ENCODE measurements at regions not wholly inside any gene's neighbourhood (a gene's known extent, or its start where the extent isn't known, plus 50 kb on each side); places are given as distances from the start of the nearest gene placed in this dataset.

GRCh38 chr16:61057635-61058034, 978.6 kb downstream of the CDH8 start:
- ATAC-seq (replicated peaks) = no peak
- Mint-ChIP-seq H3K4me3 (no peak overlapping the region), H3K27me3 (no peaks in the 10 kb centered on the region), H3K4me1 (ENCODE audit: low read depth in 2 of 2) (no peaks in the 10 kb centered on the region), H3K36me3 (ENCODE audit: insufficient read depth) (no peaks in the 10 kb centered on the region), H3K27ac (no peak overlapping the region), H3K9me3 (peaks cover 7 to 12% of the 10 kb centered on the region in 2 donors)
- DNase-seq = no peak

GRCh38 chr16:61050547-61050946, 985.7 kb downstream of the CDH8 start:
- no peak for ATAC-seq (replicated peaks)
- no peak overlapping the region for H3K4me3 Mint-ChIP-seq
- no peak for DNase-seq
- no peak overlapping the region for H3K27ac Mint-ChIP-seq
- H3K27me3 Mint-ChIP-seq = no peaks in the 10 kb centered on the region
- H3K9me3 Mint-ChIP-seq = peaks cover 8 to 25% of the 10 kb centered on the region in 2 donors
- H3K4me1 Mint-ChIP-seq (ENCODE audit: low read depth in 2 of 2) = no peaks in the 10 kb centered on the region
- H3K36me3 Mint-ChIP-seq (ENCODE audit: insufficient read depth) = no peaks in the 10 kb centered on the region

DNA sequence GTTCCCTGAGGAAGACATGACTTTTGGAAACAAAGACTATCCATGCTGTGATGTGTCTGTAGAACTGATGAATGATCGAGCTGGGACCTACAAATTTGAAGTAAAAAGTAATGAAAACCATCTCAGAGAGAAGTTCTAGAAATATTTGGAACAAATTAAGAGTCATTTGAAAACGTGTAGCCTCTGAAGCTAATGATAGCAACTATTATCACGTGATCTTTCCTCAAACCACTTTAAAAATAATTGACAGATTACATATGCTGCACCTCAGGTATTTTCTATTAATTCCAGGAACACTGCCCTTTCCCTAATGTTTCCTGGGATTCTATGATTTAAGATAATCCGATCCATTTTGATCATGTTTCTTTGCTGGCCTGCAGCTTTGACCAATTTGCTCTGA, 990.3 kb downstream of the CDH8 start:
- peaks cover 13 to 20% of the 10 kb centered on the region in 2 donors for H3K9me3 Mint-ChIP-seq
- ATAC-seq (replicated peaks) (no peak), DNase-seq (no peak)
- H3K27ac Mint-ChIP-seq = no peak overlapping the region
- H3K27me3 Mint-ChIP-seq = no peaks in the 10 kb centered on the region
- no peaks in the 10 kb centered on the region for H3K4me1 Mint-ChIP-seq (ENCODE audit: low read depth in 2 of 2)
- H3K4me3 Mint-ChIP-seq = no peak overlapping the region
- H3K36me3 Mint-ChIP-seq (ENCODE audit: insufficient read depth) = no peaks in the 10 kb centered on the region

- Mint-ChIP-seq H3K4me1 (ENCODE audit: low read depth in 2 of 2) (no peaks in the 10 kb centered on the region), H3K36me3 (ENCODE audit: insufficient read depth) (no peaks in the 10 kb centered on the region), H3K27me3 (no peaks in the 10 kb centered on the region), H3K4me3 (no peak overlapping the region), H3K27ac (no peak overlapping the region), H3K9me3 (peaks cover 2 to 11% of the 10 kb centered on the region in 2 donors)
- ATAC-seq (replicated peaks) (no peak), DNase-seq (no peak)
Observed at GRCh38 chr16:61042737-61043136, 993.5 kb downstream of the CDH8 start.

DNA sequence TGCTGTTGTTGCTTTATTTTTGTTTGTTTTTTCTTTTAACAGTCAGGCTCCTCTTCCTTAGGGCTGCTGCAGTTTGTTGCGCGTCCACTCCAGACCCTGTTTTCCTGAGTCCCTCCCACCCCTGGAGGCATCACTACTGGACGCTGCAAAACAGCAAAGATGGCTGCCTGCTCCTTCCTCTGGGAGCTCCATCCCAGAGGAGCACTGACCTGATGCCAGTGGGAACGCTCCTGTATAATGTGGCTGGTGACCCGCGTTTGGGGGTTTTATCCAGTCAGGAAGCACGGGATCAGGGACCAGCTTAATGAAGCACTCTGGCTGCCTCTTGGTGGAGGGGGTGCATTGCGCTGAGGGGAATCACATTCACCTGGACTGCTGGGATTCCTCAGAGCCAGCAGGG, 1005.6 kb downstream of the CDH8 start:
- H3K4me3 Mint-ChIP-seq = no peak overlapping the region
- ATAC-seq (replicated peaks) = no peak
- no peak overlapping the region for H3K27ac Mint-ChIP-seq
- H3K27me3 Mint-ChIP-seq = no peaks in the 10 kb centered on the region
- no peak for DNase-seq
- no peaks in the 10 kb centered on the region for H3K36me3 Mint-ChIP-seq (ENCODE audit: insufficient read depth)
- H3K9me3 Mint-ChIP-seq = peaks cover 5 to 17% of the 10 kb centered on the region in 2 donors
- H3K4me1 Mint-ChIP-seq (ENCODE audit: low read depth in 2 of 2) = no peaks in the 10 kb centered on the region

- no peak overlapping the region for H3K27ac Mint-ChIP-seq
- DNase-seq (no peak), ATAC-seq (replicated peaks) (no peak)
- H3K4me3 Mint-ChIP-seq = no peak overlapping the region
- peaks cover 11 to 26% of the 10 kb centered on the region in 2 donors for H3K9me3 Mint-ChIP-seq
- peaks cover 4% of the 10 kb centered on the region for H3K36me3 Mint-ChIP-seq (ENCODE audit: insufficient read depth)
- H3K4me1 Mint-ChIP-seq (ENCODE audit: low read depth in 2 of 2) = no peaks in the 10 kb centered on the region
- H3K27me3 Mint-ChIP-seq = no peaks in the 10 kb centered on the region
Observed at GRCh38 chr16:61024180-61024900, 1011.9 kb downstream of the CDH8 start.

- no peaks in the 10 kb centered on the region for H3K27me3 Mint-ChIP-seq
- no peak overlapping the region for H3K27ac Mint-ChIP-seq
- ATAC-seq (replicated peaks) (no peak), DNase-seq (no peak)
- no peak overlapping the region for H3K4me3 Mint-ChIP-seq
- H3K4me1 Mint-ChIP-seq (ENCODE audit: low read depth in 2 of 2) = no peaks in the 10 kb centered on the region
- no peaks in the 10 kb centered on the region for H3K36me3 Mint-ChIP-seq (ENCODE audit: insufficient read depth)
- H3K9me3 Mint-ChIP-seq = peaks cover 12 to 24% of the 10 kb centered on the region in 2 donors
Observed at GRCh38 chr16:61014869-61015268, 1021.4 kb downstream of the CDH8 start.

DNA sequence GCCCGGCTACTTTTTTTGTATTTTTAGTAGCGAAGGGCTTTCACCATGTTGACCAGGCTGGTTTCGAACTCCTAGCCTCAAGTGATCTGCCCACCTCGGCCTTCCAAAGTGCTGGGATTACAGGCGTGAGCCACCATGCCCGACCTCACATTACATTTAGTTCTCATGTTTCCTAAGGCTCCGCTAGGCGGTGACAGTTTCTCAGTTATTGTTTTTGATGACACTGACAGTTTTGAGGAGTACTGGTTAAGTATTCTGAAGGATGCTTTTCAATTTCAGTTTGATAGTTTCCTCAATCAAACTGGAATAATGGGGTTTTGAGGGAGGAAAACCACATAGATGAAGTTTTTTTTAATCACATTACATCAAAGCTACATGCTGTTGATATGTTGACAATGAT, 1028.5 kb downstream of the CDH8 start:
- no peak overlapping the region for H3K4me3 Mint-ChIP-seq
- H3K4me1 Mint-ChIP-seq (ENCODE audit: low read depth in 2 of 2) = no peaks in the 10 kb centered on the region
- DNase-seq (no peak), ATAC-seq (replicated peaks) (no peak)
- no peaks in the 10 kb centered on the region for H3K27me3 Mint-ChIP-seq
- H3K36me3 Mint-ChIP-seq (ENCODE audit: insufficient read depth) = no peaks in the 10 kb centered on the region
- no peak overlapping the region for H3K27ac Mint-ChIP-seq
- H3K9me3 Mint-ChIP-seq = peaks cover 3 to 14% of the 10 kb centered on the region in 2 donors

DNA sequence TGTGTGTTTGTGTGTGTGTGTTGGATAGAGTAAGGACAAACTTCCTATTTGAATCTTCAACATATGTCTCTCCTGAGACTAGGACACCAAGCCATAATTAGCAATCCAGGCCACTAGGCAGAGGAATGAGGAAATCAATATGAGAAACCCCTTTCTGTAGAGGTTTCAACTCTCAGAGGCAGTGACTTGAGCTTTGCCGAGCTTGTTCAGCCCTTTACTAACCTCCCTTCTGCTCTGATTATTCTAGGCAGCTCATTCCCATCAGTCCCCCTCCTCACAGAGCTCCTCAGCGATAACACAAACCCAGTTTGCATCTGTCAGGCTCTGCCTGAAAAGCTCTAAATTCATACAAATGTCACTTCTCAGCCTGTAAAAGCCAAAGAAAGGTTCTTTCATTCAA, 1030.3 kb downstream of the CDH8 start:
- Mint-ChIP-seq H3K27me3 (no peaks in the 10 kb centered on the region), H3K4me1 (ENCODE audit: low read depth in 2 of 2) (no peaks in the 10 kb centered on the region), H3K9me3 (peaks cover 6 to 15% of the 10 kb centered on the region in 2 donors), H3K36me3 (ENCODE audit: insufficient read depth) (no peaks in the 10 kb centered on the region), H3K27ac (no peak overlapping the region), H3K4me3 (no peak overlapping the region)
- DNase-seq = no peak
- no peak for ATAC-seq (replicated peaks)

DNA sequence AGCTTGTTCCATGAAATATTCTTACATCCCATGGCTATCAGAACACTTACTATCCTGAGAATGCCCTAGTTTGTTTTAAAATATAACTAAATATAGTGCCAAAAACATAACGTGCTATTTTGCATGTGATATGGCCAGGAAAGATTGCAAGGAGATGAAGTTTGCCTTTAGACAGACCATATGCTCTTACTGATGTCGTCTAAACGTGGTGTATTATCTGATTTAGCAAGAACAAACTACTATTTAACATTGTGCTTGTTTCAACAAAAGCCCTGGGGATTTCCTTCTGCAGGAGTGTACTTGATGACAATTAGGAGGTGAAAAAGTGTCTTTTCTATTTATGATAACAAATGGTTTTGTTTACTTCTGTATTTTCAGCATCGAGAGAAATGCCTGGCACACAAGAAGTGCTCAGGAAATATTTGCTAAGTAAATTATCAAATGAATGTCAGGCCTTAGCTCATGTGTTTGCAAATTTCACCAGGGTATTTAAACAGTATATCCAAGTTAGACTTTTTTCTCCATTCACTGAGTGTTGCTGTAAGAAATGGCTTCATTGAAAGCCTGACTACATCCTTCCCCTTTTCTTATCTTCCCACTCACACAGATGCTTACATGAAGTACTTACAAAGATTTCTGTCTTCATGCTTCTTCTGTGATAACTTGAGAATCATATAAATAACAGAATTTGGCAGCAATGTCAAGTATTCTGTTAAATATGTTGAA, 1033.6 kb downstream of the CDH8 start:
- no peaks in the 10 kb centered on the region for H3K4me1 Mint-ChIP-seq (ENCODE audit: low read depth in 2 of 2)
- H3K9me3 Mint-ChIP-seq = peaks cover 10 to 17% of the 10 kb centered on the region in 2 donors
- H3K36me3 Mint-ChIP-seq (ENCODE audit: insufficient read depth) = no peaks in the 10 kb centered on the region
- no peak overlapping the region for H3K4me3 Mint-ChIP-seq
- H3K27ac Mint-ChIP-seq = no peak overlapping the region
- H3K27me3 Mint-ChIP-seq = no peaks in the 10 kb centered on the region
- no peak for ATAC-seq (replicated peaks)
- no peak for DNase-seq

DNA sequence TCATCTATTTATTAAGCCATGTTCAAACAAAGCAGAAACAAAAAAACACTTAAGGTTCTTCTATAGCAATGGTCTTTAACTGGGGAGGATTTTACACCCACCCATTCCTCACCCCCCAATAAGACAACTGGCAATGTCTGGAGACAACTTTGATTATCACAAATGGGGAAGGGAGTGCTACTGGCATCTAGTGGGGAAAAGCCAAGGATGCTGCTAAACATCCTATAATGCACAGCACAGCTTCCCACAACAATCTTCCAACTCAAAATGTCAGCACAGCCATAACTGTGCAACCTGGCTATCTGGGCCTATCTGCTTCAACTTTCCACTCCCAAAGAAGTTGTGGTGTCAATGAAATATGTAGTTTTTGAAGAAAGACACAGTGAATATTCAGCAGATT, 1044.4 kb downstream of the CDH8 start:
- DNase-seq (no peak), ATAC-seq (replicated peaks) (no peak)
- Mint-ChIP-seq H3K9me3 (peaks cover 0 to 5% of the 10 kb centered on the region in 2 donors), H3K27ac (no peak overlapping the region), H3K4me1 (ENCODE audit: low read depth in 2 of 2) (no peaks in the 10 kb centered on the region), H3K4me3 (no peak overlapping the region), H3K27me3 (no peaks in the 10 kb centered on the region), H3K36me3 (ENCODE audit: insufficient read depth) (no peaks in the 10 kb centered on the region)

- DNase-seq (no peak), ATAC-seq (replicated peaks) (no peak)
- no peak overlapping the region for H3K4me3 Mint-ChIP-seq
- peaks cover 0 to 5% of the 10 kb centered on the region in 2 donors for H3K9me3 Mint-ChIP-seq
- no peaks in the 10 kb centered on the region for H3K36me3 Mint-ChIP-seq (ENCODE audit: insufficient read depth)
- H3K27me3 Mint-ChIP-seq = no peaks in the 10 kb centered on the region
- H3K4me1 Mint-ChIP-seq (ENCODE audit: low read depth in 2 of 2) = no peaks in the 10 kb centered on the region
- H3K27ac Mint-ChIP-seq = no peak overlapping the region
Observed at GRCh38 chr16:60989592-60989991, 1046.6 kb downstream of the CDH8 start.

DNA sequence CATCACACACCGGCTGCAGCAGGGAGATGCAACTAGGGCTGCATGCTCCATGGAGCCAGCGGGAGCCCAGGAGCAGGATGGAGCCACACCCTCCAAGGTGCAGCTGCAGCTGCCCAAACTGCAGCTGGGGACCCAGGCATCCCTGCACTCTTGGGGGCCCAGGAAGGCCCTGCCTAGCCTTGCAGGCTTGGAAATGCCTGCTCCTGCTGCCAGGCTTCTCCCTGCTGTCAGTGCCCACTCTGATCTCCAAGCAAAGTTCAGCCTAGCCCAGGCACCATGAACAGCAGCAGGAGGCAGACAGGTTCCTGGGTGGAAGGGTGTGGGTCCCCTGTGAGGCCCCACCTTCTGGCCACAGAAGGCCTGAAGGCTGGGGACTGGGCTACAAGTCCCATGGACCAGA, 1057.1 kb downstream of the CDH8 start:
- no peak overlapping the region for H3K4me3 Mint-ChIP-seq
- peaks cover 19 to 32% of the 10 kb centered on the region in 2 donors for H3K9me3 Mint-ChIP-seq
- H3K36me3 Mint-ChIP-seq (ENCODE audit: insufficient read depth) = no peaks in the 10 kb centered on the region
- no peak for ATAC-seq (replicated peaks)
- no peaks in the 10 kb centered on the region for H3K27me3 Mint-ChIP-seq
- H3K4me1 Mint-ChIP-seq (ENCODE audit: low read depth in 2 of 2) = no peaks in the 10 kb centered on the region
- H3K27ac Mint-ChIP-seq = no peak overlapping the region
- no peak for DNase-seq

- ATAC-seq (replicated peaks) (no peak), DNase-seq (no peak)
- H3K27ac Mint-ChIP-seq = no peak overlapping the region
- no peaks in the 10 kb centered on the region for H3K4me1 Mint-ChIP-seq (ENCODE audit: low read depth in 2 of 2)
- H3K27me3 Mint-ChIP-seq = no peaks in the 10 kb centered on the region
- H3K9me3 Mint-ChIP-seq = peaks cover 9 to 19% of the 10 kb centered on the region in 2 donors
- no peak overlapping the region for H3K4me3 Mint-ChIP-seq
- no peaks in the 10 kb centered on the region for H3K36me3 Mint-ChIP-seq (ENCODE audit: insufficient read depth)
Observed at GRCh38 chr16:60949800-60950199, 1086.4 kb downstream of the CDH8 start.

Measured in effector memory CD8-positive, alpha-beta T cell (primary cell).